ENCODE measurements at regions not wholly inside any gene's neighbourhood (a gene's known extent, or its start where the extent isn't known, plus 50 kb on each side); places are given as distances from the start of the nearest gene placed in this dataset.

GRCh38 chr4:58611012-58611411 is 1500.8 kb upstream of the IGFBP7 start:
- ATAC-seq (no peak), DNase-seq (ENCODE audit: low read depth, low spot score) (no peak)
- H3K4me3 ChIP-seq (ENCODE audit: low read depth in 2 of 2, low read length in 2 of 2), result no peak overlapping the region
- no peaks in the 10 kb centered on the region for H3K4me1 ChIP-seq (ENCODE audit: control insufficient read depth, insufficient read depth, low read length)
- no peak overlapping the region for H3K27ac ChIP-seq (ENCODE audit: low read length)
- BruUV-seq (replicated peaks), result no TSS peak
- no peaks in the 10 kb centered on the region for H3K27me3 ChIP-seq (ENCODE audit: control insufficient read depth, insufficient read depth, low read length)
- no peaks in the 10 kb centered on the region for H3K36me3 ChIP-seq (ENCODE audit: control insufficient read depth, insufficient read depth, low read length)
- POLR2A ChIA-PET, result no interaction called here
- H3K9me3 ChIP-seq (ENCODE audit: control insufficient read depth, insufficient read depth, low read depth, low read length), result no peaks in the 10 kb centered on the region
- CTCF ChIA-PET, result no interaction called here
- intact Hi-C loops (cut with micrococcal nuclease; ENCODE audit: unreplicated experiment), result no loop called here
- in situ Hi-C loops (cut with HindIII; ENCODE audit: low pct_unique_long_range_greater_than_20kb, low sequenced_read_pairs), result no loop called here
- TF ChIP-seq POLR2AphosphoS5 (IDR thresholded peaks at IDR 0.05; ENCODE audit: low read depth, low read length), result no peak
- TF ChIP-seq TCF7L2 (IDR thresholded peaks at IDR 0.05; ENCODE audit: low read depth, low read length), result no peak
- no peak for TF ChIP-seq SIN3A (IDR thresholded peaks at IDR 0.05; ENCODE audit: borderline replicate concordance, insufficient read depth, low read depth, low read length)
- no peak for TF ChIP-seq REST (IDR thresholded peaks at IDR 0.05; ENCODE audit: insufficient read depth in 1 of 2, low read depth in 2 of 2, low read length in 1 of 2)
- no peak for TF ChIP-seq CTCF (IDR thresholded peaks at IDR 0.05)

- ChIA-PET CTCF (no interaction called here), POLR2A (no interaction called here)
- no peak overlapping the region for H3K27ac ChIP-seq (ENCODE audit: low read length)
- H3K4me1 ChIP-seq (ENCODE audit: control insufficient read depth, insufficient read depth, low read length), result no peaks in the 10 kb centered on the region
- H3K27me3 ChIP-seq (ENCODE audit: control insufficient read depth, insufficient read depth, low read length), result no peaks in the 10 kb centered on the region
- in situ Hi-C loops (cut with HindIII; ENCODE audit: low pct_unique_long_range_greater_than_20kb, low sequenced_read_pairs) (no loop called here), intact Hi-C loops (cut with micrococcal nuclease; ENCODE audit: unreplicated experiment) (no loop called here)
- no peaks in the 10 kb centered on the region for H3K9me3 ChIP-seq (ENCODE audit: control insufficient read depth, insufficient read depth, low read depth, low read length)
- H3K4me3 ChIP-seq (ENCODE audit: low read depth in 2 of 2, low read length in 2 of 2), result no peak overlapping the region
- no TSS peak for BruUV-seq (replicated peaks)
- DNase-seq (ENCODE audit: low read depth, low spot score) (no peak), ATAC-seq (no peak)
- no peaks in the 10 kb centered on the region for H3K36me3 ChIP-seq (ENCODE audit: control insufficient read depth, insufficient read depth, low read length)
- TF ChIP-seq TCF7L2 (IDR thresholded peaks at IDR 0.05; ENCODE audit: low read depth, low read length) (no peak), REST (IDR thresholded peaks at IDR 0.05; ENCODE audit: insufficient read depth in 1 of 2, low read depth in 2 of 2, low read length in 1 of 2) (no peak), POLR2AphosphoS5 (IDR thresholded peaks at IDR 0.05; ENCODE audit: low read depth, low read length) (no peak)
Observed at GRCh38 chr4:58606303-58606702, 1496.1 kb upstream of the IGFBP7 start.
